ENCODE measurements at regions not wholly inside any gene's neighbourhood (a gene's known extent, or its start where the extent isn't known, plus 50 kb on each side); places are given as distances from the start of the nearest gene placed in this dataset.
"Not testable (repeated sequence)": the region's sequence is repeated elsewhere in the genome, so short reads cannot be mapped to it uniquely, and the experiment has no call there.

DNA sequence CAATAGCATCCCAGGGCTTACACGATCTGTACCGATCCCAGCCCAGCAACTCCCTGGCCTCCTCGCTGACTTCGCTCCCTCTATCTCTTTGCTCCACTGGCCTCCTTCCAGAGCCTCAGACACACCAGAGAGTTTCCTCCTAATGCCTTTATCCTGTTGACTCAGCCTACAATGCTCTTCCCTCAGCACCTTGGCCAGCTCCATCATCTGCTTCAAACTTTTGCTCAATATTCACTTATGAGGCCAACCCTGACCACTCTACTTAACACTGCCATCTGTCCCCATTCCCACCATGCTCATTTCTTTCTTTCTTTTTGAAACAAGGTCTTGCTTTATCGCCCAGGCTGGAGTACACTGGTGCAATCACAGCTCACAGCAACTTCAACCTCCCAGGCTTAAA is 180.9 kb downstream of the CEP170 start:
- DNase-seq = not testable (repeated sequence)

DNA sequence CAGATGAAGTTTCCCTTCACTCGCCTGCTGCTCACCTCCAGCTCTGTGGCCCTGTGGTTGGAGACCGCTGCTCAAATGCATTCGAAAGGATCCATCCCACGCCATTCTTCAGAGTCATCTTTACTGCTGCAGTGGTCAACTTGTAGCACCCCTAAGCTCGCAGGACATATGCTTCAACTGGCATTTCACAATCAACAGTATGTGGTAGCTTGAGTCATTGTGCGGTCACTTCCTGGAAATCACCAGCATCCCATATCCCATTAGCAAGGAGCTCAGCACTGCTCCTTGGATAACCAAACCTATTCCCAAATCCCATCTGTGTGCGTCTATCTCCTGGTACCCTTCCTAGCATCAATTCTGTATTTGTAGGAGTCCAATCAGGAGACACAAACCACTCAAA is 188.0 kb downstream of the CEP170 start:
- not testable (repeated sequence) for DNase-seq

GRCh38 chr1:243061965-243062364 is 193.1 kb downstream of the CEP170 start:
- not testable (repeated sequence) for DNase-seq

DNA sequence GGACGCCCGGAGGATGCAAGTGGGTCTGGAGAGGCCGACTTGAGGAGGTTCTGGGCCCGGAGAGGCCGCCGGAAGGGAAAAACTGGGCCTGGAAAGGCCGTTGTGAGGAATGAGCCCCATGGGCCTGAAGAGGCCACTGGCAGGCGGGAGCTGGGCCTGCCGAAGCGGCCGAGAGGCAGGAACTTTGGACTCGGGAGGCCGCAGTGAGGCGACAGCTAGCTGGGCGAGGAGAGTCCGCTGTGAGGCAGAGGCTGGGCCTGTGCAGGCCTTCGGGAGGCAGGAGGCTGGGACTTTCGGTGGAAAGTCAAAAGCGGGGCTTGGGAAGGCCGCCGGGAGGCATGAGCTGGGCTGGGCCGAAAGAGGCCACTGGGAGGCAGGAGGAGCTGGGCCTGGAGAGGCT is 199.6 kb downstream of the CEP170 start:
- DNase-seq = not testable (repeated sequence)

DNA sequence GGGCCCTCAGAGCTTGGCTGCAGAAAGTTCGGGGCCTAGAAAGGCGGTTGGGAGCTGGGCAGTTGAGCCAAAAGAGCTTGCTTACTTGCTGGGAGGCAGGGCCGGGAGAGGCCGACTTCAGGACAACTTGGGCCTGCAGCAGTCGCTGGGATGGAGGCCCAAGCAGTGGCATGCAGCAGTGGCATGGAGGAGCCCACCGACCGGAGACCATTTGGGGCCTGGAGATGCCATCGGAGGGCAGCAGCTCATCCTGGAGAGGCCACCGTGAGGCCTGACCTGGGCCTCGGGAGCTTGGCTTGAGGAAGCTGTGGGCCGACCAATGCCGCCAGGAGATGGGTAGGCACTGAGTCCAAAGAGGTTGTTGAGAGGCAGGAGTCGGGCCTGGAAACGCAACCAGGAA is 200.0 kb downstream of the CEP170 start:
- not testable (repeated sequence) for DNase-seq

DNA sequence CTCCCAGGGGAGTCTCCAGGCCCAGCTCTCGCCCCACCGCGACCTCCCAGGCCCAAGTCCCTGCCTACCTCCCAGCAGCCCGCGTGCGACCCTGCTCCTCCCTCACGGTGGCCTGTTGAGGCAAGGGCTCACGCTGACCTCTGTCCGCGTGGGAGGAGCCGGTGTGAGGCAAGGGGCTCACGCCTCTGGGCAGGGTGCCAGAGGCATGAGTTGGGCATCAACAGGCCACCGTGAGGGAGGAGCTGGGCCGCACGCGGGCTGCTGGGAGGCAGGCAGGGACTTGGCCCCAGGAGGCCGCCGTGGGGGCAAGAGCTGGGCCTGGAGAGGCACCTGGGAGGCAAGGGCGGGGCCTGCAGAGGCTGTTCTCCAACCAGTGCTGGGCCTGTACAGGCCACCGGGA is 200.4 kb downstream of the CEP170 start:
- DNase-seq = not testable (repeated sequence)

- not testable (repeated sequence) for DNase-seq
Observed at GRCh38 chr1:243053048-243053447, 202.0 kb downstream of the CEP170 start.

DNA sequence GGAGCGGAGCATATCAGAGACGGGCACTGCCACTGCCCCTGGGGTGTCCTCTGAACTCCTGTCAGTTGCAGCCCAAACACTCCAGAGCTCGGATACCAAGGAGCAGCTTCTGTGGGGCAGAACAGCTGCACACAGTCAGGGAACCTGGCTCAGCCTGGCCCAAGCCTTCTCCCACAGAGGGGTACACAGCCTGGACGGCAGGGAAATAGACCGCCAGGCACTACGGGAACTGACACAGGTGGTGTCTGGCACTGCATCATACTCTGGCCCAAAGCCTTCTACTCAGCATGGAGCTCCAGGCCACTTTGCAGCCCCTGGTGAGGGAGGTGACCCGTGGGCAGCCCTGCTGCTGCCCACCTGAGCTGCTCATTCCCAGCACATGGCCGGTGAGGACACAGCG is 204.5 kb downstream of the CEP170 start:
- DNase-seq = not testable (repeated sequence)

GRCh38 chr1:243049716-243050115 is 205.4 kb downstream of the CEP170 start:
- DNase-seq = not testable (repeated sequence)

DNA sequence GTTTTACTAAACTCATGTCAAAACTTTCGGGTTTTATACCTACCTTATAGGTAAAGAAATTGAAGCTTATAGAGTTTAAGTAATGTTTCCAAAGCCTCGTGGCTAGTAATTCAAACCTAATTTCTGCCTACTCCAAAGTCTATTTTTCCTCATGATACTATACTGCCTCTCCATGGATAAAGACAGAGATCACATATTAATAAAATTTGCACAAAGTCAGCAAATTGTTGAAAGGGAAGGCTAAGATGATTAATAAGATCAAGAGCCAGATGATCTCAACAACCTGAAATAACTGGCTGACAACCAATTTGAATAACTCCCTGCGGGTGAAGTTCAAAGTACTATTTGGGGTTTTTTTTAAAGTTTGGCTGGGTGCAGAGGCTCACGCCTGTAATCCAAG is 233.7 kb downstream of the CEP170 start:
- DNase-seq = not testable (repeated sequence)

DNA sequence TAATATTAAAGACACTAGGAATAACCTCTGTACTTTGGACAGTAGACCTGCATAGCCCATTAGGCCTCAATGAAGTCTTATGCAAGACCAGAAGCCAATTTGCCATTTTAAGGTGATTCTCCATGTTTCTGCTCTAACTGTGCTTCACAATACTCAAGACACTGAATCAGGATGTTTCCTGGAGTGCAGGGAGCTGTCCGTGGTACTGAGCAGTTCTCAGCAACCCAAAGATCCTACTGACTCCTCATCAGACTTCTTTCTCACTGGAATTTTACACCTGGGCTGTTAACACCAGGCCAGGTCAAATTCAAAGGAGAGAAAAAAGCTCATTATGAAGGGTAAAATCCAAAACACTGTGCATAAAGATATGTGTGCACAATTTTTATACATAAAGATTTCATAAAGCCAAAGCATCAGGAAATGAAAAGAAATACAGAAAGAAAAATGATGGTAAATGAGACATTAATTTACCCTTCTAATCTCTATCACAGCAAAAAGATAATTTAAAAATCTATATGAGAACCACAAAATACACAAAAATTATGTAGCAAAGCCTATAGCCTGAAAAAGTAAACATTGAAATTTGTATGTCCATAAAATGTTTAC is 235.9 kb downstream of the CEP170 start:
- DNase-seq = not testable (repeated sequence)

GRCh38 chr1:243010719-243011118 is 244.4 kb downstream of the CEP170 start:
- not testable (repeated sequence) for DNase-seq

DNA sequence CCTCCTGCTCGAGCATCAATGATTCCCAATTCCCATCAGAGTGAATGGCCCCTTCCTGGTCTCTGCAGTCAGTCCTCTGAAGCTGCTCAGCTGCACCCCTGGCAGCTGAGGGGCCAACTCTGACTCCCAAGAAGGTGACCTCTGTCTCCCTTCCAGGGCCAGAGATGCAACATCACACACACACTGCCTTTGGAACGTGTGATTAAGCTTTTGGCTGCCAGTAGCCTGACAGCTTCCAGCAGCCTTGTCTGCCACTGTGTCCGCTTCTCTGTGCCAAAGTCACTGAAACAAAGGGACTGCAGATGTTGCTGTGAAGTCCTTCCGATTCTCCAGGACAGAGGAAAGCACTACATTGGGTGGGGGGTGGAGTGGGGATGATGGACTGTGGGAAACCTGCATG is 254.1 kb downstream of the CEP170 start:
- DNase-seq = not testable (repeated sequence)

- not testable (repeated sequence) for DNase-seq
Observed at GRCh38 chr1:242992776-242993175, 262.3 kb downstream of the CEP170 start.

DNA sequence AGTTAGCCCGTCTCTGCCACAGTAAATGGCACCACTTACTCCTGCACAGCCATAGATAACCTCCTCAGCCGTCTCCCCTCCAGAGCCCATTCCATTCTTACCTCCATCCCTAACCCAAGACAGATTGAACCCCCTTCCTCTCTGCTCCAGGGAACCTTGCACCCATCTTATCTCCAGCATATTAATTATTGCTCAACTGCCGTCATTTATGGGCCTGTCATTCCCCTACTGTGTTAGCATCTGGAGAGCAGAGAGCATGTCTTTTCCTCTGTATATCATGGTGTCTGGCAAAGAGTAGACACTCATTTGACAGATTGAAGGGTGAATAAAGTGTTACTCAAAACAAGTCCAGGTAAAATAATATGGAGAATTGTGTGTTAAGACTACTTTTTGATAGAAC is 270.0 kb downstream of the CEP170 start:
- DNase-seq = not testable (repeated sequence)

- not testable (repeated sequence) for DNase-seq
Observed at GRCh38 chr1:242973341-242973740, 281.7 kb downstream of the CEP170 start.

- DNase-seq = no peak
Observed at GRCh38 chr1:242966892-242967291, 288.2 kb downstream of the CEP170 start.

- not testable (repeated sequence) for DNase-seq
Observed at GRCh38 chr1:242959397-242959796, 295.7 kb downstream of the CEP170 start.

DNA sequence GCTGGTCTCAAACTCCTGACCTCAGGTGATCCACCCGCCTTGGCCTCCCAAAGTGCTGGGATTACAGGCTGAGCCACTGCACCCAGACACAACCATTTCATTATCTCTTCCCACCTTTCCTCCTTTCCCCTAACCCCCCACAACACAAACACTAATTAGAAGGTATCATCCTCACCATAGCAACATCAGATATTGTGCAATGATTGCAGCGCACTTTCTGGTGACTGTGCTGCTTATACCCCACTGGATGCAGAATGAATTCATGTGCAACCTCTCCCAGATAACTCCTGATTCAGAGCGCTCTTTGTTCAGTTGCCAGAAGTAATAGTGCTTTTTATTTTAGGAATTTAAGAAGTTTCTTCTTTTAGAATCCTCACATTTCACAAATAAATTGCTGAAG is 300.1 kb downstream of the CEP170 start:
- not testable (repeated sequence) for DNase-seq

DNA sequence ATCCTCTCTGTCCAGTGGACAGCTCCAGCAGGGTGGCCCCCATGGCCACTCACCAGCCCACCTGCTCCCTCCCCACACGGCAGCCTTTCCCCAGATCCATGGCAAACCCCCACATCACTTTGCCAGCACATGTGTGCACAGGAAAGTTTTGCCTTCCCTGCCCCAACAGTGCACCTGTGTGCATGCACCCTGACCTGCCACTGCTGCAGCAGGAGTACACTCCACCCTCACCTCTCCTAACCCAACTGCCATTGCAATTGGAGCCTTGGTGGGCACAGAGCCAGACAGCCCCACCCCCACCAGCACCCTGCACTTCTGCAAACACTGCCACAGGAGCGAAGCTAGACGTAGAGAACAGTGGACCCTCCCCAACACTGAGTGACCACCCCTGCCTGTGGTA is 308.9 kb downstream of the CEP170 start:
- DNase-seq = no peak

DNA sequence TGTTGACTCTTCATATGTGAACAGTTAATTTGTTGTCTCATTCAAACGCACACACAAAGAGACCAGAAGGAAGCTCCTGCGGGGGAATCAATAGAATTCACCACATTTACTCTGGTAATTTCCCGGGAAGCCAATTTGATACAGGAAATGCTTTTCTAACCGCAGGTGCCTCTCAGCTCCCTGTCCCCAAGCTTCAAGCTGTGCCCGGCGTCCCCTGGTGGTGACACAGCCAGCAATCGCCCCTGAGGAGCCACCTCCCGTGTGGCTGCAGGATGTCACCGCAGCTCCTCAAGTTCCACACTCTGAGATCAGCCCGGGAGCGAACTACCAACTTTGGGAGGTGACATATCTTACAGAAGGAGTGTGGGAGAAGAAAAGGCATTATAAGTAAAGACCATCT is 318.4 kb downstream of the CEP170 start:
- DNase-seq = peak in 1 of 2 experiments; percentile 20

- DNase-seq = not testable (repeated sequence)
Observed at GRCh38 chr1:242924717-242925116, 330.4 kb downstream of the CEP170 start.

- DNase-seq = not testable (repeated sequence)
Observed at GRCh38 chr1:242923603-242924002, 331.5 kb downstream of the CEP170 start.

- not testable (repeated sequence) for DNase-seq
Observed at GRCh38 chr1:242914729-242915128, 340.4 kb downstream of the CEP170 start.

- DNase-seq = not testable (repeated sequence)
Observed at GRCh38 chr1:242912855-242913254, 342.2 kb downstream of the CEP170 start.

All from NCI-H1930 (cell line).